DND-41 (cell line): ENCODE measurements at regions not wholly inside any gene's neighbourhood (a gene's known extent, or its start where the extent isn't known, plus 50 kb on each side); places are given as distances from the start of the nearest gene placed in this dataset.

Source experiments
- CTCF ChIP-seq: IDR thresholded peaks from 2 replicates; pipeline ENCODE4 v1.5.1; 2012; ENCODE audit warnings: borderline replicate concordance, low read length, moderate library complexity, mild to moderate bottlenecking; ENCODE audit not compliant: poor library complexity, severe bottlenecking; ENCODE audit errors: extremely low read depth
- EZH2 ChIP-seq: IDR thresholded peaks from 3 replicates; pipeline ENCODE4 v1.6.1; 2012; ENCODE audit warnings: borderline replicate concordance, low read depth, mild to moderate bottlenecking, moderate library complexity, low read length, inconsistent platforms; ENCODE audit not compliant: severe bottlenecking

- TF ChIP-seq CTCF: no peak
- TF ChIP-seq EZH2: no peak
These were observed 77.1 kb upstream of the FRMD1 start for GRCh38 chr6:168155821-168156741.
